GM19324 (cell line): ENCODE measurements at regions not wholly inside any gene's neighbourhood (a gene's known extent, or its start where the extent isn't known, plus 50 kb on each side); places are given as distances from the start of the nearest gene placed in this dataset.

ENCODE experiments used
- ATAC-seq: cut with Tn5 transposase; IDR thresholded peaks from one replicate; pipeline ENCODE4 v1.9.1; 2021; ENCODE audit warnings: mild to moderate bottlenecking, moderate library complexity; ENCODE audit not compliant: unreplicated experiment, low FRiP score

- ATAC-seq = no peak
These were observed 149.2 kb downstream of the MAF start for GRCh38 chr16:79451196-79451816.

GRCh38 chr16:79449900-79450299, 150.6 kb downstream of the MAF start:
- no peak for ATAC-seq

DNA sequence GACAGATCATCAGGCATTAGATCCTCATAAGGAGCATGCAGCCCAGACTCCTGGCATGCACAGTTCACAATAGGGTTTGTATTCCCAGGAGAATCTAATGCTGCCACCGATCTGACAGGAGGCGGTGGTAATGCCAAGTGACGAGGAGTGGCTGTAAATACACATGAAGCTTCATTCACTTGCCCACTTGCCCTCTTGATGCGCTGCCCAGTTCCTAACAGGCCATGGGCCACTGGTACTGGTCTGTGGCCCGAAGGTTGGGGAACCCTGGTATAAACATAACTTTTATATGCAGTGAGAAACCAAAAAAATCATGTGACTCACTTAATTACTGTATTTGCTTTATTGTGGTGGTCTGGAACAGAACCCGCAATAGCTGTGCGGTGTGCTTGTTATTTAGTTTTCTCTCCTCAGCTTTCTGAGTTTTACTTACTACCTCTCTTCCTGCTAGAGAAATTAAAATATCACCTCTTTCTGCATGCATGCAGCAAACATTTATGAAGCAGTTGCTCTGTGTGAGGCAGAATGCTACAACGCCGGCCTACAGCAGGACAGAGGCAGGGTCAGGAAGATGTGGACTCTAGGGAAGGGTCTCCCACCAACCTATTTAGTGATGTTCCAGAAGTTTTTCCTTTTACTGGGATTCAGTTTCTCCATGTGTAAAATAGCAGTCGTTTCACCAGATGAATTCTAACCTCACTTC, 151.3 kb downstream of the MAF start:
- no peak for ATAC-seq

DNA sequence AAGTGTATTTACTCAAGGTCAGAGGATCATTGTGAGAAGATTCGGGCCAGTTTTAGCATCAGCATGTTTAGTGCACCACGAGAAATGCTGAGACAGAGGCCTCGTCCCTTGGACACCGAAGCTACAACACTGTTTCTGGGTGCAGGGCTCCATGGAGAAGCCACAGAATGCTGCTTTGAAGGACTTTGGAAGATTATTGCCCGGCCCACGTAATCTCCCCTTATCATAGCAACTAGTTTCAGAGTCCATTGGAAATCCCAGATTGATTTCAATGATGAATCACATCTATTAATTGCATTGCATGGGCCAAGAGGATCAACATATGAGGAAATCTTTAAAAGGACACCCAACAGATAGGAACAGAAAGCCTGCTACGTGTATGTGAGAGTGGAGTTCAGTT, 156.0 kb downstream of the MAF start:
- ATAC-seq = no peak

GRCh38 chr16:79439901-79440300, 160.6 kb downstream of the MAF start:
- no peak for ATAC-seq

DNA sequence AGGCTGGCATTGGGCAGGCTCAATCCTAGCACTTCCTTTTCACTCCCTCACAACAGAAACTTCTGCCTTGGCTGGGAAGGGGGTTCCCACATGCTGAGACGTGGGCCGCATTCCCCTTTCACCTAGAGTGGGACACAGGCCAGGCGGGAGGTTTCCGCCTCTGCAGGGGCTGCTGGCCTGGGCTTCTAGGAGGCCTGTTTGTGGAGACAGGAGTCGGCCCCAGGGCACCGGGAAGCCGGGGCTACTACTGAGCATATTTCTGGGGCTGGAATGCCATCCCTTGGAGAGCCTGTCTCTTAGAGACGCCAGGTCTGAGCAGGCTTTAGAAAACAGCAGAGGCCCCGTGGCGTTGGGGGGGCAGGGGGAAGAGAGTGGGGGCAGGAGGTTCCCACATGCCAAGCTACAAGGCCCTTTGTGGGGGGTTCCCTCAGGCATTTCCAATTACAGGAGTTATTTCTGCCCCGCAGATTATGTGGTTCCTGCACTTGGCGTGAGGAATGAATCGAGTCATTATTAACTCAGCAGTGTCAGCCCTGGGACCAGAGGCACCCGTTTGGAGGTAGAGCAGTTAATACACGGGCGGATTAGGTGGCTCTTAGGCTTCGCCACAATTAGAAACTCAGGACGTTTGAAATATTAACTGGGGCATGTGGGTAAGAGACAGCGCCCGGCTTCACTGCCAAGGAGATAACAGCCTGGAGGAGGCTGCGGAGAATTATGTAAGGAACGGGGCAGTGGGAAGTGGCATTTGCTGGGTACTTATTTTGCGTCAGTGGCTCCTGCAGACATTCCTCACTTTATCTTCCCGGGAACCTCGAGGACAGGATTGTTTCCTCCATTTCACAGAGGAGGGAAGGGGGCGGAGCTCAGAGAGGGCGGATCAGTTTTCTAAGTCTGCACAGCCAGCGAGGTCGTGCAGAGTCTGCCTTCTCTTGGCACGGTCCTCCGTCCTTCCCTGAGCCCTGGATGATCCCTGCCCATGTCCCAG, 162.5 kb downstream of the MAF start:
- ATAC-seq = no peak

GRCh38 chr16:79436885-79437284, 163.7 kb downstream of the MAF start:
- ATAC-seq = no peak

- ATAC-seq = no peak
These were observed 165.8 kb downstream of the MAF start for GRCh38 chr16:79434771-79435170.

GRCh38 chr16:79434092-79434491, 166.4 kb downstream of the MAF start:
- no peak for ATAC-seq

DNA sequence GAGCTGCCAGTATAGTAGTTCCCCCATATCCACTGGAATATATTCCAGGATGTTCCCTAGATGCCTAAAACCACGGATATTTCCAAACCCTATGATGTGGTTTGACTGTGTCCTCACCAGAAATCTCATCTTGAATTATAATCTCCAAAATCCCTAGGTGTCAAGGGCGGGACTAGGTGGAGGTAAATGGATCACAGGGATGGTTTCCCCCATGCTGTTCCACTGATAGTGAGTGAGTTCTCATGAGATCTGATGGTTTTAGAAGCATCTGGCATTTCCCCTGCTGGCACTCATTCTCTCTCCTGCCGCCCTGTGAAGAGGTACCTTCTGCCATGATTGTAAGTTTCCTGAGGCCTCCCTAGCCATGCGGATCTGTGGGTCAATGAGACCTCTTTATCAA, 168.6 kb downstream of the MAF start:
- ATAC-seq = no peak

DNA sequence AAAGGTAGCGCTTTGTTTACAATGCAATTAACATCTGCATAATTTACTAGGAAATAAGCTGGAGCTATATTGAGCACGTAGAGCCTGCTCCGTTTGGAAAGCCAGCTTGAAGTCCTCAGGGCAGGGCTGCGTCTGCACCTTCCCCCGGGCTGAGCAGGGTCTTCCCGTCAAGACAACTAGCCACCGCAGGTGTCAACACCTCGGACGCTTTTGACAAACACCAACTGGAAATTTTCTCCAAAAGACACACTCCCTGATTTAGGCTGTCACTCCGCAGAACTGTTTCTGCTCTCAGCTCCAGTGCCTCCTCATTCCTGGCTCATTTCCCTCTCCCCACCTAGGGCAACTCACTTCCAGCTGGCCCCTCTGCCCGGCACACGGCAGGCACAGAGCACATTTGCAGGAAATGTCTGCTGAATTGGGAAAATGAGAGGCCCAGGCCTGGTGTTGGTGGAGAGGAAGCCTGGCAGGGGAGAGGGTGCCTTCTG, 170.3 kb downstream of the MAF start:
- no peak for ATAC-seq

GRCh38 chr16:79429381-79430190, 171.0 kb downstream of the MAF start:
- no peak for ATAC-seq

DNA sequence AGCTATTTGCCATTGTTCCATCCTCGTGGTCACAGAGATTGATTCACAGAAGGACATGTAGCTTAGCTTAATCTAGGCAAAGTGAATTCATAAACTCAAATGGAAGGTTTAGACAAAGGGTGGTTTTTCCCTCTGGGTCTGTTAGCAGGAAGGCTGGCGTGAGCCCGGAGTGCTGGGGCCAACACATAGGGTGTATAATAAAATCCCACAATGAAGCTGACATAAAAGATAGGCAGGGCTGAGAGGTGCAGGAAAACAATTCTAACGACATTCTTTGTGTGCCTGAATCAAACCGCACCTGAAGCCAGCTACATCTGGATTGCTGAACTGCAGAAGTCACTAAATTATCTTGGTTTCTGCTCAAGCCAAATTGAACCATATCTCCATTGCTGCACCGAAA, 173.9 kb downstream of the MAF start:
- no peak for ATAC-seq

DNA sequence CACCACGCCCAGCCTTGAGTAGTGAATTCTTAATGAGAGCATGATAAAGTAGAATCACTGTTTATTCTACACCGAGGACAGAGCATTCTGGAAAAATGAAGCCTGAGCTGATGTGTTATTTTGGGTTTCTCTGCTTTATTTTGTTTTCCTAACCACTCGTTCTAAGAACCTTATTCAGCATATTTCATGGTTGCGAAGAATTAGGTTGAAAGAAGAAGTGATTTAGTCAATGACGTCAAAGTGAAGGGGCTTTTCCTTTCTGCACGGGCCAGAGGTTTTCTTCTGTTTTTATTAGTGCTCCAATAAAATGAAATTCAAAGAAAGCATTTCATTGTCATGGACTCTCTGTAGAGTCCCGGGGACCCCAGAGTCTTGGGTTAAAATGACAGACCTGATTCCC, 178.5 kb downstream of the MAF start:
- no peak for ATAC-seq

DNA sequence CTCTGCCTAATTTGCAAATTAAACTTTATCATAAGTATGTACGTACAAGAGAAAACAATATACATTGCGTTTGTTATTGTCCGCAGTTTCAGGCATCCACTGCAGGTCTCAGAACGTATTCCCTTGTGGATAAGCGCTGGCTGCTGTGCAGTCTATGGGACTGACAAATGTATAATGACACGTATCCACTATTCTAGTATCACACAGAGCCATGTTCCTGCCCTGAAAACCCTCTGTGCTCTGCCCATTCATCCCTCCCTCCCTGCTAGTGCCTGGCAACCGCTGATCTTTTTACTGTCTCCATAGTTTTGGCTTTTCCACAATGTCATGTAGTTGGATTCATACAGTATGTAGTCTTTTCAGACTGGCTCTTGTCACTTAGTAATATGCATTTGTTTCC, 179.4 kb downstream of the MAF start:
- ATAC-seq = no peak

DNA sequence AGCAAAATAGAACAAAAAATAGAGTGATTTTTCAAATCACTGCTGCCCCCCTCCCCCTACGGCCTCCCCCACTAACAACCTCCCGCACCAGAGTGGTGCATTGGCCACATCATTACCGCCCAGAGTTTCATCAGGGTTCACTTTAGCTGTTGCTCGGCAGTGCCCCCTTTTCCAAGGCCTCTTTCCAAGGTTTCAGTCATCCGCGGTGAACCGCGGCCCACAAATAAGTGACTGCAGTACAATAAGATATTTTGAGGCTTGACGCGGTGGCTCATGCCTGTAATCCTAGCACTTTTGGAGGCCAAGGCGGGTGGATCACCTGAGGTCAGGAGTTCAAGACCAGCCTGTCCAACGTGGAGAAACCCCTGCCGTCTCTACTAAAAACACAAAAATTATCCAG, 180.0 kb downstream of the MAF start:
- no peak for ATAC-seq

DNA sequence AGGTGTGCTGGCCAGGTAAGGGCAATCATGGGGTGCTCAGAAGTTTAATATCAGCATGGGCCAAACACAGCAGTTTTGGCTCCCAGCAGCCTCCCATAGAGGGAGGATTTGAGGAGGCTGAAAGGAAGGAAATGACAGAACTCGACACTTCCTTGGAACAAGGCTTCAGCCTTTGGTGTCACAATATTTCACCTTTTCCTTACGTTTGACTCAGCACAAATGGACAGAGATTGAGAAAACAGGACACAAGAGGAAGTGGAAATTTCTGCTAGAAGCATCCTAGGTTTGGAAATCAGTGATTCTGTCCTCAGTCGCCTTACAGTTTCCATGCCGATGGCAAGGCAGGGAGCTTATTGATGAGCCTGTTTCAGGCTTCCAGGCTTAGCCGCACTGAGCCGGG, 181.4 kb downstream of the MAF start:
- no peak for ATAC-seq

- ATAC-seq = no peak
These were observed 182.9 kb downstream of the MAF start for GRCh38 chr16:79417601-79418008.

- ATAC-seq = no peak
These were observed 184.4 kb downstream of the MAF start for GRCh38 chr16:79415983-79416640.

- ATAC-seq = no peak
These were observed 187.7 kb downstream of the MAF start for GRCh38 chr16:79412783-79413225.
